Lung (tissue), 11 donors: ENCODE measurements at regions not wholly inside any gene's neighbourhood (a gene's known extent, or its start where the extent isn't known, plus 50 kb on each side); places are given as distances from the start of the nearest gene placed in this dataset.

Experiments
- ATAC-seq: fragments of 200-7000 bp; cut with Tn5 transposase; one replicate; pipeline ENCODE4 v1.9.1; 2020; ENCODE audit warnings: moderate number of reproducible peaks; ENCODE audit not compliant: insufficient read depth, low FRiP score
- DNase-seq, 3 donors: peaks; one replicate each; pipeline ENCODE4 v3.0.0-alpha.2; 2013 to 2017
- H3K27ac ChIP-seq, 2 donors: one replicate each; pipeline ENCODE4 v1.5.1; 2013; ENCODE audit warnings: mild to moderate bottlenecking in 2 of 2, moderate library complexity in 2 of 2, control low read depth in 1 of 2, inconsistent platforms in 1 of 2, low read depth in 1 of 2, low read length in 1 of 2
- H3K27me3 ChIP-seq, 3 donors: one replicate each; pipeline ENCODE4 v1.5.1; 2013; ENCODE audit warnings: low read length in 2 of 3; ENCODE audit not compliant: control insufficient read depth in 3 of 3, insufficient read depth in 3 of 3
- H3K36me3 ChIP-seq, 4 donors: one replicate each; pipeline ENCODE4 v1.5.1; 2013; ENCODE audit warnings: low read length in 4 of 4, mild to moderate bottlenecking in 1 of 4, moderate library complexity in 1 of 4; ENCODE audit not compliant: control insufficient read depth in 4 of 4, insufficient read depth in 4 of 4
- H3K4me1 ChIP-seq, 5 donors: one replicate each; pipeline ENCODE4 v1.5.1; 2013; ENCODE audit warnings: low read length in 5 of 5, mild to moderate bottlenecking in 2 of 5, moderate library complexity in 1 of 5; ENCODE audit not compliant: control insufficient read depth in 5 of 5, insufficient read depth in 5 of 5
- H3K4me3 ChIP-seq: one replicate; pipeline ENCODE4 v1.5.1; 2013; ENCODE audit warnings: mild to moderate bottlenecking, control low read depth, moderate library complexity
- H3K9ac ChIP-seq, 2 donors: one replicate each; pipeline ENCODE4 v1.5.1; 2013; ENCODE audit warnings: low read length in 2 of 2, control low read depth in 1 of 2; ENCODE audit not compliant: insufficient read depth in 1 of 2
- H3K9me3 ChIP-seq, 4 donors: one replicate each; pipeline ENCODE4 v1.5.1; 2013; ENCODE audit warnings: low read length in 3 of 4, mild to moderate bottlenecking in 1 of 4, moderate library complexity in 1 of 4; ENCODE audit not compliant: control insufficient read depth in 4 of 4, insufficient read depth in 3 of 4
- WGBS, 2 donors: extraction: QIAGEN DNeasy Blood & Tissue Kit; methylation state at CpG; one replicate each; pipeline ENCODE4 v1.1.7; 2013; 5-methylcytosine and 5-hydroxymethylcytosine counted together
- TF ChIP-seq, protein P1 (sequence below): IDR thresholded peaks from 2 replicates; pipeline ENCODE4 v1.5.1; 2012; ENCODE audit warnings: mild to moderate bottlenecking; ENCODE audit errors: control extremely low read depth, extremely low read depth
- donor health status: control.
- donor health status: control.
- donor health status: Bipolar disorder and iron deficiency.
- donor health status: healthy.
- donor health status: DM: yes; HTN: yes; CAD: no.

- no peaks in the 10 kb centered on the region for H3K9me3 ChIP-seq
- WGBS, 2 donors: 62 to 76% methylated on average over 1 of the region's 1 CpG
- no peak overlapping the region for H3K27ac ChIP-seq
- ATAC-seq (no peak), DNase-seq (peak; percentile 42 to 87 (median 84))
- TF ChIP-seq, protein P1, sequence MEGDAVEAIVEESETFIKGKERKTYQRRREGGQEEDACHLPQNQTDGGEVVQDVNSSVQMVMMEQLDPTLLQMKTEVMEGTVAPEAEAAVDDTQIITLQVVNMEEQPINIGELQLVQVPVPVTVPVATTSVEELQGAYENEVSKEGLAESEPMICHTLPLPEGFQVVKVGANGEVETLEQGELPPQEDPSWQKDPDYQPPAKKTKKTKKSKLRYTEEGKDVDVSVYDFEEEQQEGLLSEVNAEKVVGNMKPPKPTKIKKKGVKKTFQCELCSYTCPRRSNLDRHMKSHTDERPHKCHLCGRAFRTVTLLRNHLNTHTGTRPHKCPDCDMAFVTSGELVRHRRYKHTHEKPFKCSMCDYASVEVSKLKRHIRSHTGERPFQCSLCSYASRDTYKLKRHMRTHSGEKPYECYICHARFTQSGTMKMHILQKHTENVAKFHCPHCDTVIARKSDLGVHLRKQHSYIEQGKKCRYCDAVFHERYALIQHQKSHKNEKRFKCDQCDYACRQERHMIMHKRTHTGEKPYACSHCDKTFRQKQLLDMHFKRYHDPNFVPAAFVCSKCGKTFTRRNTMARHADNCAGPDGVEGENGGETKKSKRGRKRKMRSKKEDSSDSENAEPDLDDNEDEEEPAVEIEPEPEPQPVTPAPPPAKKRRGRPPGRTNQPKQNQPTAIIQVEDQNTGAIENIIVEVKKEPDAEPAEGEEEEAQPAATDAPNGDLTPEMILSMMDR: no peak
- peaks cover 0 to 20% (median 0%) of the 10 kb centered on the region in 5 donors for H3K4me1 ChIP-seq
- H3K4me3 ChIP-seq: no peak overlapping the region
- no peak overlapping the region for H3K9ac ChIP-seq
- H3K36me3 ChIP-seq: no peaks in the 10 kb centered on the region
- H3K27me3 ChIP-seq: no peaks in the 10 kb centered on the region
Observed at GRCh38 chr2:23244617-23245016, 140.4 kb upstream of the KLHL29 start.

DNA sequence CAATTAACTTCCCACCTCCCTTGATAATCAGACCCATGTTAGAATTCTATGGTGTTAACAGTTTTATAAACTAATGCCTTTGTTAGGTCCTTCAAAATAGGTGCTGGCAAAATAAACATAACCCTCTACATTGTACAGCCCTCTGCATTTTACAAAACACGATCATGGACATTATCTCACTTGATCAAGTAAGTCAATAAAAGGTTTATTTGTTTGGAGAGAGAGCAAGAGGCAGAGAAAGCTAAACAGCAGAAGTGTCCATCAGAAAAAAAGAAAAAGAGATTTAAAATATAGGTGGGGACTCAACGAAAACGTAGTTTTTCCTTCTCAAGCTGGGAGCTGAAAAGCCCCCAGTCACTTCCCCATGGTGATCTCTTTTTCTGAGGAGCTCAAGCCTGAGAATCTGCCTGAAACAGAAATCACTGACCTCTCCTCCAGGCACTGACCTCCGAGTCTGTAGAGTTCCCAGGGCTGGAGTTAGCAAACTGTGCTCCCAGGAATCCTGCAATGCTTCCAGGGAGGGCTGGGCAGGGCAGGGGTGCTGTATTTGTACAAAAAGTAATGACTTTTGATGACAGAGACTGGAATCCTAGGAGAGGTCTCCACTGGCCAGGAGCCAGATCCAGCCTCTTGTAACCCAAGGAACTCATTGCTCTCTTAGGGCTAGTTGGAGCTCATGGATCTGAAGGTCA lies 137.8 kb upstream of the KLHL29 start:
- H3K4me3 ChIP-seq: no peak overlapping the region
- ATAC-seq (no peak), DNase-seq (no peak)
- no peaks in the 10 kb centered on the region for H3K27me3 ChIP-seq
- no peak overlapping the region for H3K9ac ChIP-seq
- no peak overlapping the region for H3K27ac ChIP-seq
- H3K9me3 ChIP-seq: peaks cover 0 to 3% (median 0%) of the 10 kb centered on the region in 4 donors
- no peaks in the 10 kb centered on the region for H3K36me3 ChIP-seq
- 61 to 69% methylated on average over 4 of the region's 4 CpGs for WGBS, 2 donors
- TF ChIP-seq, protein P1: no peak
- H3K4me1 ChIP-seq: peaks cover 0 to 20% (median 0%) of the 10 kb centered on the region in 5 donors

- no peak for ATAC-seq
- no peak overlapping the region for H3K9ac ChIP-seq
- TF ChIP-seq, protein P1: no peak
- no peaks in the 10 kb centered on the region for H3K36me3 ChIP-seq
- H3K4me1 ChIP-seq: peaks cover 0 to 15% (median 0%) of the 10 kb centered on the region in 5 donors
- H3K9me3 ChIP-seq: peaks cover 0 to 3% (median 0%) of the 10 kb centered on the region in 4 donors
- no peak for DNase-seq
- 53 to 66% methylated on average over 1 of the region's 1 CpG for WGBS, 2 donors
- H3K27ac ChIP-seq: no peak overlapping the region
- H3K27me3 ChIP-seq: no peaks in the 10 kb centered on the region
- no peak overlapping the region for H3K4me3 ChIP-seq
Observed at GRCh38 chr2:23248667-23249066, 136.3 kb upstream of the KLHL29 start.
